ENCODE measurements at regions not wholly inside any gene's neighbourhood (a gene's known extent, or its start where the extent isn't known, plus 50 kb on each side); places are given as distances from the start of the nearest gene placed in this dataset.

- no peak for DNase-seq
These were observed 103.1 kb upstream of the ISL1 start for GRCh38 chr5:51279983-51280706.

DNA sequence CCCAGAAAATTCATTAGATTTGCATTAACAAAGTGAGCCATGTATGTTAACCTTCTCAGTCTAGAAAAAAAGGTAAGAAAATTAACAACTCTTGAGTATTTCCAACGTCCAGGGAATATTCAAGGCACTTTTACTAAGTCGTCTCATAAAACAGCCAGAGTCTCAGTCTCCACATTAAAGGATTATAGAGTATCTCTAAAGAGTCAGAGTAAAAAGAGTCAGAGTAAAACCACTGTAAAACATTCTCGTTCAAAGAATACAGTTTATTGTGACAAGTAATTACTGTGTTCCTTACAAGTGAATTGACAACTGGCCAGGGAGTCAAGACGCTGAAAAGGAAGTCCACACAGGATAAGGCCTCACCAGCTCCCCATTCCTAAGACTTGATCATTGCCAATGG, 97.2 kb upstream of the ISL1 start:
- no peak for DNase-seq

- DNase-seq: no peak
These were observed 80.9 kb upstream of the ISL1 start for GRCh38 chr5:51302343-51302742.

DNA sequence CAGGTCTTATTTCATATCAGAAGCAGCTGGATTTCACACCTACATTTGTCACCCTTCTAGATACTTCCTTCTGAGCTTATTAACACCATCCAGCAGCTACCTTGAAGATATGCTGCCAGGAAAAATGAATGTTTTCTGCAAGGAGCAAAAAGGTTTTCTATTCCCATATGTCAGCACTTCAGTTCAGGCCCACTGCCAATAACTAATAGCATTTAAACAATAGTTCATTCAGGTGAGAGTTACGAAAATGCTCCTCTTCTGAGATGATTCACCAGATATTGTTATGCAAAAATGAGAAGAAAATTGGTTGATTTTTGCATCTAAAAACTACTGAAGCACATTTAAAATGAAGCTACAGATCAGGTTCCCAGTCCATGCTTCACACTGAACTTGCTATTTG, 56.4 kb upstream of the ISL1 start:
- DNase-seq: no peak

Measured in DMS153 (cell line).